GM23338 (cell line): ENCODE measurements at regions not wholly inside any gene's neighbourhood (a gene's known extent, or its start where the extent isn't known, plus 50 kb on each side); places are given as distances from the start of the nearest gene placed in this dataset.

Experiments
- ATAC-seq: fragments of 200-7000 bp; cut with Tn5 transposase; 3 replicates; pipeline ENCODE4 v1.9.1; 2020
- DNase-seq: peaks from one replicate; pipeline ENCODE4 v3.0.0-alpha.2; 2015; ENCODE audit warnings: low spot score
- H2AFZ ChIP-seq: fragments of 200-600 bp; sonication (generic); 2 replicates; pipeline ENCODE4 v1.8.0; 2016; ENCODE audit warnings: antibody characterized with exemption, mild to moderate bottlenecking, moderate library complexity
- H3F3A ChIP-seq: fragments of 200-600 bp; sonication (generic); replicated peaks from 2 replicates; pipeline ENCODE4 v1.8.0; 2017; ENCODE audit warnings: antibody characterized with exemption, mixed run types, low read depth
- H3K27ac ChIP-seq: fragments of 200-600 bp; sonication (generic); 2 replicates; pipeline ENCODE4 v1.6.1; 2016; ENCODE audit warnings: low read depth
- H3K27me3 ChIP-seq: fragments of 200-600 bp; sonication (generic); 2 replicates; pipeline ENCODE4 v1.8.0; 2016; ENCODE audit warnings: mild to moderate bottlenecking, mixed run types, moderate library complexity; ENCODE audit not compliant: insufficient read depth
- H3K36me3 ChIP-seq: fragments of 200-600 bp; sonication (generic); 2 replicates; pipeline ENCODE4 v1.8.0; 2016; ENCODE audit warnings: mild to moderate bottlenecking; ENCODE audit not compliant: insufficient read depth
- H3K4me1 ChIP-seq: fragments of 200-600 bp; sonication (generic); 2 replicates; pipeline ENCODE4 v1.8.0; 2016; ENCODE audit warnings: mild to moderate bottlenecking, moderate library complexity; ENCODE audit not compliant: insufficient read depth
- H3K4me2 ChIP-seq: fragments of 200-600 bp; sonication (generic); 2 replicates; pipeline ENCODE4 v1.7.1; 2017; ENCODE audit warnings: mixed run types
- H3K4me3 ChIP-seq: fragments of 200-600 bp; sonication (generic); 2 replicates; pipeline ENCODE4 v1.6.1; 2016; ENCODE audit warnings: mixed run types
- H3K79me2 ChIP-seq: fragments of 200-600 bp; sonication (generic); replicated peaks from 2 replicates; pipeline ENCODE4 v1.8.0; 2017; ENCODE audit warnings: mild to moderate bottlenecking; ENCODE audit not compliant: insufficient read depth
- H3K9me2 ChIP-seq: fragments of 200-600 bp; sonication (generic); 2 replicates; pipeline ENCODE4 v1.8.0; 2017; ENCODE audit not compliant: insufficient read depth
- H4K20me1 ChIP-seq: fragments of 200-600 bp; sonication (generic); replicated peaks from 2 replicates; pipeline ENCODE4 v1.8.0; 2017; ENCODE audit warnings: mild to moderate bottlenecking; ENCODE audit not compliant: insufficient read depth
- H3K27ac Mint-ChIP-seq: 2 replicates; pipeline ENCODE4 v1.8.0; 2020; ENCODE audit warnings: inconsistent platforms, mild to moderate bottlenecking, moderate library complexity, mixed read lengths
- H3K27me3 Mint-ChIP-seq: 3 replicates; pipeline ENCODE4 v1.8.0; 2022; ENCODE audit warnings: low read depth, mild to moderate bottlenecking, moderate library complexity, mixed read lengths, inconsistent platforms; ENCODE audit not compliant: insufficient read depth, poor library complexity
- H3K36me3 Mint-ChIP-seq: 3 replicates; pipeline ENCODE4 v1.8.0; 2021; ENCODE audit warnings: low read depth, mild to moderate bottlenecking, inconsistent platforms, moderate library complexity, mixed read lengths
- H3K4me1 Mint-ChIP-seq: 3 replicates; pipeline ENCODE4 v1.8.0; 2020; ENCODE audit warnings: mild to moderate bottlenecking, inconsistent platforms, mixed read lengths
- H3K4me3 Mint-ChIP-seq: 3 replicates; pipeline ENCODE4 v1.8.0; 2021; ENCODE audit warnings: moderate library complexity, mild to moderate bottlenecking, inconsistent platforms, mixed read lengths
- H3K9me3 Mint-ChIP-seq: 3 replicates; pipeline ENCODE4 v1.8.0; 2020; ENCODE audit warnings: moderate library complexity, mild to moderate bottlenecking, inconsistent platforms, mixed read lengths
- CREB1 ChIP-seq: fragments of 250-450 bp; sonication (Bioruptor Pico); IDR thresholded peaks from 2 replicates; pipeline ENCODE4 v1.5.0; 2020; ENCODE audit warnings: low read depth, mild to moderate bottlenecking, moderate library complexity
- EZH2 ChIP-seq: fragments of 200-600 bp; sonication (generic); IDR thresholded peaks from one replicate; pipeline ENCODE4 v1.8.0; 2017; ENCODE audit warnings: antibody characterized with exemption, mild to moderate bottlenecking, low read depth; ENCODE audit not compliant: unreplicated experiment
- EZH2phosphoT487 ChIP-seq: fragments of 200-600 bp; sonication (generic); IDR thresholded peaks from one replicate; pipeline ENCODE4 v1.8.1; 2018; ENCODE audit warnings: antibody characterized with exemption; ENCODE audit not compliant: unreplicated experiment
- JUNB ChIP-seq: IDR thresholded peaks from one replicate; pipeline ENCODE4 v1.6.1; 2016; ENCODE audit warnings: antibody characterized with exemption; ENCODE audit not compliant: unreplicated experiment
- NANOG ChIP-seq: IDR thresholded peaks from 2 replicates; pipeline ENCODE4 v1.6.1; 2016; ENCODE audit warnings: antibody characterized with exemption, borderline replicate concordance
- POLR2AphosphoS5 ChIP-seq: IDR thresholded peaks from 2 replicates; pipeline ENCODE4 v1.6.1; 2016; ENCODE audit warnings: antibody characterized with exemption, low read depth
- STAT1 ChIP-seq: IDR thresholded peaks from one replicate; pipeline ENCODE4 v1.6.1; 2016; ENCODE audit warnings: antibody characterized with exemption; ENCODE audit not compliant: unreplicated experiment
- ZNF114 ChIP-seq: fragments of 250-450 bp; sonication (Bioruptor Pico); IDR thresholded peaks from 2 replicates; pipeline ENCODE4 v1.5.0; 2020; ENCODE audit warnings: mild to moderate bottlenecking, moderate library complexity
- ZNF331 ChIP-seq: fragments of 250-450 bp; sonication (Bioruptor Pico); IDR thresholded peaks from 2 replicates; pipeline ENCODE4 v1.5.0; 2020; ENCODE audit warnings: low read depth, mild to moderate bottlenecking, moderate library complexity
- TF ChIP-seq, protein P1 (sequence below): IDR thresholded peaks from one replicate; pipeline ENCODE4 v1.6.1; 2018; ENCODE audit warnings: antibody characterized with exemption; ENCODE audit not compliant: unreplicated experiment
- TF ChIP-seq, protein P2 (sequence below): IDR thresholded peaks from 2 replicates; pipeline ENCODE4 v1.6.1; 2016; ENCODE audit warnings: antibody characterized with exemption
- TF ChIP-seq, protein P3 (sequence below), 2 experiments: fragments of 200-600 bp in 1 of 2; sonication (generic) in 1 of 2; conservative IDR thresholded peaks; 2 replicates each; pipeline versions ENCODE4 v1.5.1 to v1.6.1; 2016 to 2017; ENCODE audit warnings: antibody characterized with exemption in 2 of 2, low read depth in 2 of 2, mild to moderate bottlenecking in 2 of 2, moderate library complexity in 1 of 2
- TF ChIP-seq, protein P4 (sequence below): fragments of 250-450 bp; sonication (Bioruptor Pico); IDR thresholded peaks from 2 replicates; pipeline ENCODE4 v1.5.0; 2020; ENCODE audit warnings: mild to moderate bottlenecking, moderate library complexity

DNA sequence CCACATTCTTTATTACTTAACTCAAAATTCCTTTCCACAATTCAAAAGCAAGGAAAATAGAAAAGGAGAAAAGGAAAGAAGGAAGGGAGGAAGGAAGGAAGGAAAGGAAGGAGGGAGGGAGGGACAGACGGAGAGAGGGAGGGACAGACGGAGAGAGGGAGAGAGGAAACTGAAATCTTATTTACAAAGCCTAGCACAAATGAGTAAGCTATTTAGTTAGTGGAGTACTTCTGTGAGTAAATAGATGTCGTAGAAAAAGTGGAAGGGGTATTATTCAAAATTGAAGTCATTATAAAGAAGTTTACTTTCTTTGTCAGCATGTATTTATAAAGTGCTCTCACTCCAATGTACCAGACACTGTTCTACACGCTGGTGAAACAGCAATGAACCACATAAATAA lies 177.9 kb downstream of the CETN3 start:
- H3F3A ChIP-seq, result no peaks in the 10 kb centered on the region
- Mint-ChIP-seq H3K27me3 (peaks cover 3% of the 10 kb centered on the region), H3K4me3 (no peak overlapping the region), H3K9me3 (no peaks in the 10 kb centered on the region; the same call in 2 of the 3 replicates), H3K27ac (no peak overlapping the region), H3K4me1 (peaks cover 5% of the 10 kb centered on the region; the same call in 2 of the 3 replicates), H3K36me3 (no peaks in the 10 kb centered on the region)
- H2AFZ ChIP-seq, result 0 out of 2 replicates have a peak overlapping the region, but pooled peaks have one; percentile 16
- no peak overlapping the region for H3K4me2 ChIP-seq
- H3K4me3 ChIP-seq, result no peak overlapping the region
- H4K20me1 ChIP-seq, result no peaks in the 10 kb centered on the region
- ATAC-seq, result no peak
- no peaks in the 10 kb centered on the region for H3K9me2 ChIP-seq
- no peaks in the 10 kb centered on the region for H3K4me1 ChIP-seq
- TF ChIP-seq, protein P1, sequence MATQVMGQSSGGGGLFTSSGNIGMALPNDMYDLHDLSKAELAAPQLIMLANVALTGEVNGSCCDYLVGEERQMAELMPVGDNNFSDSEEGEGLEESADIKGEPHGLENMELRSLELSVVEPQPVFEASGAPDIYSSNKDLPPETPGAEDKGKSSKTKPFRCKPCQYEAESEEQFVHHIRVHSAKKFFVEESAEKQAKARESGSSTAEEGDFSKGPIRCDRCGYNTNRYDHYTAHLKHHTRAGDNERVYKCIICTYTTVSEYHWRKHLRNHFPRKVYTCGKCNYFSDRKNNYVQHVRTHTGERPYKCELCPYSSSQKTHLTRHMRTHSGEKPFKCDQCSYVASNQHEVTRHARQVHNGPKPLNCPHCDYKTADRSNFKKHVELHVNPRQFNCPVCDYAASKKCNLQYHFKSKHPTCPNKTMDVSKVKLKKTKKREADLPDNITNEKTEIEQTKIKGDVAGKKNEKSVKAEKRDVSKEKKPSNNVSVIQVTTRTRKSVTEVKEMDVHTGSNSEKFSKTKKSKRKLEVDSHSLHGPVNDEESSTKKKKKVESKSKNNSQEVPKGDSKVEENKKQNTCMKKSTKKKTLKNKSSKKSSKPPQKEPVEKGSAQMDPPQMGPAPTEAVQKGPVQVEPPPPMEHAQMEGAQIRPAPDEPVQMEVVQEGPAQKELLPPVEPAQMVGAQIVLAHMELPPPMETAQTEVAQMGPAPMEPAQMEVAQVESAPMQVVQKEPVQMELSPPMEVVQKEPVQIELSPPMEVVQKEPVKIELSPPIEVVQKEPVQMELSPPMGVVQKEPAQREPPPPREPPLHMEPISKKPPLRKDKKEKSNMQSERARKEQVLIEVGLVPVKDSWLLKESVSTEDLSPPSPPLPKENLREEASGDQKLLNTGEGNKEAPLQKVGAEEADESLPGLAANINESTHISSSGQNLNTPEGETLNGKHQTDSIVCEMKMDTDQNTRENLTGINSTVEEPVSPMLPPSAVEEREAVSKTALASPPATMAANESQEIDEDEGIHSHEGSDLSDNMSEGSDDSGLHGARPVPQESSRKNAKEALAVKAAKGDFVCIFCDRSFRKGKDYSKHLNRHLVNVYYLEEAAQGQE, result no peak
- TF ChIP-seq ZNF114 (CRISPR knock-in tag) (no peak), EZH2phosphoT487 (no peak), EZH2 (no peak), NANOG (no peak), POLR2AphosphoS5 (no peak), ZNF331 (CRISPR knock-in tag) (no peak), STAT1 (no peak), JUNB (no peak), CREB1 (no peak)
- TF ChIP-seq, protein P2, sequence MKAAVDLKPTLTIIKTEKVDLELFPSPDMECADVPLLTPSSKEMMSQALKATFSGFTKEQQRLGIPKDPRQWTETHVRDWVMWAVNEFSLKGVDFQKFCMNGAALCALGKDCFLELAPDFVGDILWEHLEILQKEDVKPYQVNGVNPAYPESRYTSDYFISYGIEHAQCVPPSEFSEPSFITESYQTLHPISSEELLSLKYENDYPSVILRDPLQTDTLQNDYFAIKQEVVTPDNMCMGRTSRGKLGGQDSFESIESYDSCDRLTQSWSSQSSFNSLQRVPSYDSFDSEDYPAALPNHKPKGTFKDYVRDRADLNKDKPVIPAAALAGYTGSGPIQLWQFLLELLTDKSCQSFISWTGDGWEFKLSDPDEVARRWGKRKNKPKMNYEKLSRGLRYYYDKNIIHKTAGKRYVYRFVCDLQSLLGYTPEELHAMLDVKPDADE, result no peak
- TF ChIP-seq, protein P3, sequence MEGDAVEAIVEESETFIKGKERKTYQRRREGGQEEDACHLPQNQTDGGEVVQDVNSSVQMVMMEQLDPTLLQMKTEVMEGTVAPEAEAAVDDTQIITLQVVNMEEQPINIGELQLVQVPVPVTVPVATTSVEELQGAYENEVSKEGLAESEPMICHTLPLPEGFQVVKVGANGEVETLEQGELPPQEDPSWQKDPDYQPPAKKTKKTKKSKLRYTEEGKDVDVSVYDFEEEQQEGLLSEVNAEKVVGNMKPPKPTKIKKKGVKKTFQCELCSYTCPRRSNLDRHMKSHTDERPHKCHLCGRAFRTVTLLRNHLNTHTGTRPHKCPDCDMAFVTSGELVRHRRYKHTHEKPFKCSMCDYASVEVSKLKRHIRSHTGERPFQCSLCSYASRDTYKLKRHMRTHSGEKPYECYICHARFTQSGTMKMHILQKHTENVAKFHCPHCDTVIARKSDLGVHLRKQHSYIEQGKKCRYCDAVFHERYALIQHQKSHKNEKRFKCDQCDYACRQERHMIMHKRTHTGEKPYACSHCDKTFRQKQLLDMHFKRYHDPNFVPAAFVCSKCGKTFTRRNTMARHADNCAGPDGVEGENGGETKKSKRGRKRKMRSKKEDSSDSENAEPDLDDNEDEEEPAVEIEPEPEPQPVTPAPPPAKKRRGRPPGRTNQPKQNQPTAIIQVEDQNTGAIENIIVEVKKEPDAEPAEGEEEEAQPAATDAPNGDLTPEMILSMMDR (conservative IDR thresholded peaks at IDR 0.05; ENCODE audit: low read depth in 2 of 2), result no peak
- TF ChIP-seq, protein P4, sequence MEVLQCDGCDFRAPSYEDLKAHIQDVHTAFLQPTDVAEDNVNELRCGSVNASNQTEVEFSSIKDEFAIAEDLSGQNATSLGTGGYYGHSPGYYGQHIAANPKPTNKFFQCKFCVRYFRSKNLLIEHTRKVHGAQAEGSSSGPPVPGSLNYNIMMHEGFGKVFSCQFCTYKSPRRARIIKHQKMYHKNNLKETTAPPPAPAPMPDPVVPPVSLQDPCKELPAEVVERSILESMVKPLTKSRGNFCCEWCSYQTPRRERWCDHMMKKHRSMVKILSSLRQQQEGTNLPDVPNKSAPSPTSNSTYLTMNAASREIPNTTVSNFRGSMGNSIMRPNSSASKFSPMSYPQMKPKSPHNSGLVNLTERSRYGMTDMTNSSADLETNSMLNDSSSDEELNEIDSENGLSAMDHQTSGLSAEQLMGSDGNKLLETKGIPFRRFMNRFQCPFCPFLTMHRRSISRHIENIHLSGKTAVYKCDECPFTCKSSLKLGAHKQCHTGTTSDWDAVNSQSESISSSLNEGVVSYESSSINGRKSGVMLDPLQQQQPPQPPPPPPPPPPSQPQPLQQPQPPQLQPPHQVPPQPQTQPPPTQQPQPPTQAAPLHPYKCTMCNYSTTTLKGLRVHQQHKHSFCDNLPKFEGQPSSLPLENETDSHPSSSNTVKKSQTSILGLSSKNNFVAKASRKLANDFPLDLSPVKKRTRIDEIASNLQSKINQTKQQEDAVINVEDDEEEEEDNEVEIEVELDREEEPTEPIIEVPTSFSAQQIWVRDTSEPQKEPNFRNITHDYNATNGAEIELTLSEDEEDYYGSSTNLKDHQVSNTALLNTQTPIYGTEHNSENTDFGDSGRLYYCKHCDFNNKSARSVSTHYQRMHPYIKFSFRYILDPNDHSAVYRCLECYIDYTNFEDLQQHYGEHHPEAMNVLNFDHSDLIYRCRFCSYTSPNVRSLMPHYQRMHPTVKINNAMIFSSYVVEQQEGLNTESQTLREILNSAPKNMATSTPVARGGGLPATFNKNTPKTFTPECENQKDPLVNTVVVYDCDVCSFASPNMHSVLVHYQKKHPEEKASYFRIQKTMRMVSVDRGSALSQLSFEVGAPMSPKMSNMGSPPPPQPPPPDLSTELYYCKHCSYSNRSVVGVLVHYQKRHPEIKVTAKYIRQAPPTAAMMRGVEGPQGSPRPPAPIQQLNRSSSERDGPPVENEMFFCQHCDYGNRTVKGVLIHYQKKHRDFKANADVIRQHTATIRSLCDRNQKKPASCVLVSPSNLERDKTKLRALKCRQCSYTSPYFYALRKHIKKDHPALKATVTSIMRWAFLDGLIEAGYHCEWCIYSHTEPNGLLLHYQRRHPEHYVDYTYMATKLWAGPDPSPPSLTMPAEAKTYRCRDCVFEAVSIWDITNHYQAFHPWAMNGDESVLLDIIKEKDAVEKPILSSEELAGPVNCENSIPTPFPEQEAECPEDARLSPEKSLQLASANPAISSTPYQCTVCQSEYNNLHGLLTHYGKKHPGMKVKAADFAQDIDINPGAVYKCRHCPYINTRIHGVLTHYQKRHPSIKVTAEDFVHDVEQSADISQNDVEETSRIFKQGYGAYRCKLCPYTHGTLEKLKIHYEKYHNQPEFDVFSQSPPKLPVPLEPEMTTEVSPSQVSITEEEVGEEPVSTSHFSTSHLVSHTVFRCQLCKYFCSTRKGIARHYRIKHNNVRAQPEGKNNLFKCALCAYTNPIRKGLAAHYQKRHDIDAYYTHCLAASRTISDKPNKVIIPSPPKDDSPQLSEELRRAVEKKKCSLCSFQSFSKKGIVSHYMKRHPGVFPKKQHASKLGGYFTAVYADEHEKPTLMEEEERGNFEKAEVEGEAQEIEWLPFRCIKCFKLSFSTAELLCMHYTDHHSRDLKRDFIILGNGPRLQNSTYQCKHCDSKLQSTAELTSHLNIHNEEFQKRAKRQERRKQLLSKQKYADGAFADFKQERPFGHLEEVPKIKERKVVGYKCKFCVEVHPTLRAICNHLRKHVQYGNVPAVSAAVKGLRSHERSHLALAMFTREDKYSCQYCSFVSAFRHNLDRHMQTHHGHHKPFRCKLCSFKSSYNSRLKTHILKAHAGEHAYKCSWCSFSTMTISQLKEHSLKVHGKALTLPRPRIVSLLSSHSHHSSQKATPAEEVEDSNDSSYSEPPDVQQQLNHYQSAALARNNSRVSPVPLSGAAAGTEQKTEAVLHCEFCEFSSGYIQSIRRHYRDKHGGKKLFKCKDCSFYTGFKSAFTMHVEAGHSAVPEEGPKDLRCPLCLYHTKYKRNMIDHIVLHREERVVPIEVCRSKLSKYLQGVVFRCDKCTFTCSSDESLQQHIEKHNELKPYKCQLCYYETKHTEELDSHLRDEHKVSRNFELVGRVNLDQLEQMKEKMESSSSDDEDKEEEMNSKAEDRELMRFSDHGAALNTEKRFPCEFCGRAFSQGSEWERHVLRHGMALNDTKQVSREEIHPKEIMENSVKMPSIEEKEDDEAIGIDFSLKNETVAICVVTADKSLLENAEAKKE, result no peak
- no peak overlapping the region for H3K27ac ChIP-seq
- no peaks in the 10 kb centered on the region for H3K27me3 ChIP-seq
- DNase-seq, result no peak
- no peaks in the 10 kb centered on the region for H3K79me2 ChIP-seq
- H3K36me3 ChIP-seq, result no peaks in the 10 kb centered on the region
